H9 (cell line): ENCODE measurements at regions not wholly inside any gene's neighbourhood (a gene's known extent, or its start where the extent isn't known, plus 50 kb on each side); places are given as distances from the start of the nearest gene placed in this dataset.

Source experiments
- DNase-seq: peaks from one replicate; pipeline ENCODE4 v3.0.0-alpha.2; 2017
- H2AFZ ChIP-seq: one replicate; pipeline ENCODE4 v1.6.1; 2013; ENCODE audit warnings: mild to moderate bottlenecking, low read length, control low read depth, moderate library complexity
- H2AK5ac ChIP-seq: 2 replicates; pipeline ENCODE4 v1.6.1; 2013; ENCODE audit warnings: low read length, control low read depth, mixed read lengths; ENCODE audit not compliant: insufficient read length
- H2BK120ac ChIP-seq: one replicate; pipeline ENCODE4 v1.6.1; 2013; ENCODE audit warnings: low read depth, mild to moderate bottlenecking, low read length, control low read depth, inconsistent platforms; ENCODE audit not compliant: poor library complexity, severe bottlenecking
- H2BK12ac ChIP-seq: 2 replicates; pipeline ENCODE4 v1.6.1; 2013; ENCODE audit warnings: low read length, control low read depth, mixed read lengths, low read depth; ENCODE audit not compliant: insufficient read length
- H2BK15ac ChIP-seq: 2 replicates; pipeline ENCODE4 v1.6.1; 2013; ENCODE audit warnings: low read depth, low read length, control low read depth
- H2BK20ac ChIP-seq: one replicate; pipeline ENCODE4 v1.6.1; 2013; ENCODE audit warnings: low read depth, mild to moderate bottlenecking, low read length, control low read depth, inconsistent platforms; ENCODE audit not compliant: poor library complexity, severe bottlenecking
- H2BK5ac ChIP-seq: 2 replicates; pipeline ENCODE4 v1.6.1; 2013; ENCODE audit warnings: low read length, control low read depth, mixed read lengths; ENCODE audit not compliant: insufficient read length
- H3K14ac ChIP-seq: 2 replicates; pipeline ENCODE4 v1.6.1; 2013; ENCODE audit warnings: low read length, control low read depth; ENCODE audit not compliant: insufficient read depth
- H3K18ac ChIP-seq: 2 replicates; pipeline ENCODE4 v1.6.1; 2013; ENCODE audit warnings: low read depth, mild to moderate bottlenecking, mixed read lengths, low read length, control low read depth; ENCODE audit not compliant: insufficient read length
- H3K23ac ChIP-seq: 2 replicates; pipeline ENCODE4 v1.6.1; 2013; ENCODE audit warnings: low read length, control low read depth, mixed read lengths, low read depth; ENCODE audit not compliant: insufficient read length
- H3K23me2 ChIP-seq: 2 replicates; pipeline ENCODE4 v1.6.1; 2013; ENCODE audit warnings: low read depth, mild to moderate bottlenecking, mixed read lengths, low read length, control low read depth; ENCODE audit not compliant: insufficient read length, poor library complexity, severe bottlenecking
- H3K27ac ChIP-seq: 2 replicates; pipeline ENCODE4 v1.5.1; 2013; ENCODE audit warnings: low read length, control low read depth, mixed read lengths, low read depth; ENCODE audit not compliant: insufficient read length
- H3K27me3 ChIP-seq: 2 replicates; pipeline ENCODE4 v1.6.1; 2013; ENCODE audit warnings: low read length, control low read depth, inconsistent platforms; ENCODE audit not compliant: insufficient read depth
- H3K4ac ChIP-seq: 2 replicates; pipeline ENCODE4 v1.6.1; 2013; ENCODE audit warnings: low read depth, mild to moderate bottlenecking, control low read depth, inconsistent platforms, low read length, moderate library complexity
- H3K4me1 ChIP-seq: 2 replicates; pipeline ENCODE4 v1.6.1; 2013; ENCODE audit warnings: low read length, control low read depth, inconsistent platforms; ENCODE audit not compliant: insufficient read depth
- H3K4me2 ChIP-seq: 2 replicates; pipeline ENCODE4 v1.6.1; 2013; ENCODE audit warnings: low read length, control low read depth, mixed read lengths; ENCODE audit not compliant: insufficient read length, insufficient read depth
- H3K56ac ChIP-seq: 2 replicates; pipeline ENCODE4 v1.6.1; 2013; ENCODE audit warnings: low read depth, mild to moderate bottlenecking, mixed read lengths, low read length, control low read depth; ENCODE audit not compliant: insufficient read length
- H3K79me1 ChIP-seq: 2 replicates; pipeline ENCODE4 v1.6.1; 2013; ENCODE audit warnings: low read depth, mild to moderate bottlenecking, moderate library complexity, low read length, control low read depth, inconsistent platforms; ENCODE audit not compliant: insufficient read depth, poor library complexity, severe bottlenecking
- H3K79me2 ChIP-seq: 2 replicates; pipeline ENCODE4 v1.6.1; 2013; ENCODE audit warnings: low read length, control low read depth, inconsistent platforms; ENCODE audit not compliant: insufficient read depth
- H3K9ac ChIP-seq: 2 replicates; pipeline ENCODE4 v1.6.1; 2013; ENCODE audit warnings: low read length, control low read depth, mixed read lengths; ENCODE audit not compliant: insufficient read length; ENCODE audit errors: extremely low read depth
- H3K9me3 ChIP-seq: one replicate; pipeline ENCODE4 v1.6.1; 2013; ENCODE audit warnings: low read depth, low read length, inconsistent platforms; ENCODE audit not compliant: control insufficient read depth
- H3T11ph ChIP-seq: one replicate; pipeline ENCODE4 v1.6.1; 2013; ENCODE audit warnings: mild to moderate bottlenecking, low read length, control low read depth, inconsistent platforms
- H4K20me1 ChIP-seq: one replicate; pipeline ENCODE4 v1.6.1; 2013; ENCODE audit not compliant: control insufficient read depth, insufficient read length, insufficient read depth
- H4K5ac ChIP-seq: 2 replicates; pipeline ENCODE4 v1.6.1; 2013; ENCODE audit warnings: low read depth, mild to moderate bottlenecking, mixed read lengths, low read length, control low read depth; ENCODE audit not compliant: insufficient read length
- H4K8ac ChIP-seq: replicated peaks from 2 replicates; pipeline ENCODE4 v1.6.1; 2013; ENCODE audit warnings: low read length, control low read depth, mixed read lengths, low read depth; ENCODE audit not compliant: insufficient read length
- H4K91ac ChIP-seq: 2 replicates; pipeline ENCODE4 v1.6.1; 2013; ENCODE audit warnings: low read depth, mild to moderate bottlenecking, moderate library complexity, mixed read lengths, low read length, control low read depth; ENCODE audit not compliant: insufficient read length
- H3K27ac Mint-ChIP-seq, 3 experiments: 2 replicates in 2 of 3; 3 replicates in 1 of 3; pipeline ENCODE4 v1.8.0; 2020 to 2021; ENCODE audit warnings: mixed read lengths in 3 of 3, mild to moderate bottlenecking in 1 of 3, moderate library complexity in 1 of 3
- H3K27me3 Mint-ChIP-seq: 2 replicates; pipeline ENCODE4 v1.8.0; 2021; ENCODE audit warnings: low read depth, mild to moderate bottlenecking, moderate library complexity, mixed read lengths
- H3K36me3 Mint-ChIP-seq, 3 experiments: 2 replicates in 2 of 3; 3 replicates in 1 of 3; pipeline ENCODE4 v1.8.0; 2020 to 2021; ENCODE audit warnings: low read depth in 3 of 3, mixed read lengths in 3 of 3; ENCODE audit not compliant: insufficient read depth in 1 of 3
- H3K4me1 Mint-ChIP-seq, 2 experiments: 2 replicates each; pipeline ENCODE4 v1.8.0; 2020; ENCODE audit warnings: mixed read lengths in 2 of 2
- H3K4me3 Mint-ChIP-seq, 2 experiments: 2 replicates in 1 of 2; 3 replicates in 1 of 2; pipeline ENCODE4 v1.8.0; 2020 to 2021; ENCODE audit warnings: mild to moderate bottlenecking in 2 of 2, mixed read lengths in 2 of 2, moderate library complexity in 1 of 2
- H3K9me3 Mint-ChIP-seq, 2 experiments: 2 replicates in 1 of 2; 3 replicates in 1 of 2; pipeline ENCODE4 v1.8.0; 2020; ENCODE audit warnings: mild to moderate bottlenecking in 2 of 2, mixed read lengths in 2 of 2, moderate library complexity in 1 of 2
- CTCF ChIP-seq: fragments of 200-600 bp; sonication (generic); conservative IDR thresholded peaks from 3 replicates; pipeline ENCODE4 v1.8.0; 2021; ENCODE audit warnings: antibody characterized with exemption, mild to moderate bottlenecking
- WGBS: extraction: QIAGEN DNeasy Blood & Tissue Kit; methylation state at CpG from one replicate; pipeline ENCODE4 v1.1.7; 2013; ENCODE audit warnings: missing lambda C conversion rate, low lambda C conversion rate, mixed read lengths; ENCODE audit not compliant: insufficient read length; ENCODE audit errors: extremely low coverage; 5-methylcytosine and 5-hydroxymethylcytosine counted together

DNA sequence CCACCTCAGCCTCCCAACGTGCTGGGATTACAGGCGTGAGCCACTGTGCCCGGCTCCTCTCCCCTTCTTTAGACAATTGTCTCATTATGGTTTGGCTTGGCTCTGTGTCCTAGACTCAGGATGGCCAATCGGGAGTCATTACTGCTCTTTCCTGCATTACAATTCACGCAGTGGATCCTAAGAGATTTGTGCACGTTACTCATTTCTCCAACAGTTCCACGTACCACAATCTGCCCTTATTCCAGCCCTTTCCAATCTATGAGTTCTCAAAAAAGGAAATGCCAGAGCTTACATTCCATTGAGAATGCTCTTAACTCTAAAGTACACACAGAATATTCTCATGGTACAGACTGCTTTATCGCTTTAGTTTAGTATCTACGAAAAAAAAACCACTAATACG is 357.0 kb downstream of the GPATCH2 start:
- no peaks in the 10 kb centered on the region for H4K20me1 ChIP-seq
- H3K79me2 ChIP-seq = no peaks in the 10 kb centered on the region
- Mint-ChIP-seq H3K4me3 (no peak overlapping the region), H3K9me3 (no peaks in the 10 kb centered on the region), H3K27me3 (no peaks in the 10 kb centered on the region; the same call in 1 of the 2 replicates), H3K27ac (no peak overlapping the region), H3K4me1 (no peaks in the 10 kb centered on the region), H3K36me3 (no peaks in the 10 kb centered on the region)
- H2BK120ac ChIP-seq = no peak overlapping the region
- H3K23ac ChIP-seq = no peak overlapping the region
- no peak overlapping the region for H2BK15ac ChIP-seq
- TF ChIP-seq CTCF = no peak
- no peak overlapping the region for H3K18ac ChIP-seq
- no peak overlapping the region for H2BK5ac ChIP-seq
- no peaks in the 10 kb centered on the region for H3K79me1 ChIP-seq
- H3T11ph ChIP-seq = no peak overlapping the region
- H3K4ac ChIP-seq = no peak overlapping the region
- H2BK12ac ChIP-seq = no peak overlapping the region
- H2BK20ac ChIP-seq = no peak overlapping the region
- H3K9me3 ChIP-seq = no peaks in the 10 kb centered on the region
- no peak overlapping the region for H2AFZ ChIP-seq
- H4K5ac ChIP-seq = no peak overlapping the region
- WGBS = no CpG with 5 or more reads among the region's 10 CpGs
- no peak overlapping the region for H3K14ac ChIP-seq
- no peak overlapping the region for H2AK5ac ChIP-seq
- no peak for DNase-seq
- H3K56ac ChIP-seq = no peak overlapping the region
- H3K4me1 ChIP-seq = no peaks in the 10 kb centered on the region
- H3K27ac ChIP-seq = no peak overlapping the region
- H3K23me2 ChIP-seq = no peaks in the 10 kb centered on the region
- H4K91ac ChIP-seq = no peak overlapping the region
- no peak overlapping the region for H3K9ac ChIP-seq
- no peak overlapping the region for H4K8ac ChIP-seq
- no peaks in the 10 kb centered on the region for H3K27me3 ChIP-seq
- no peak overlapping the region for H3K4me2 ChIP-seq
